Mucosa of gallbladder (tissue), 1 donor: ENCODE measurements at regions not wholly inside any gene's neighbourhood (a gene's known extent, or its start where the extent isn't known, plus 50 kb on each side); places are given as distances from the start of the nearest gene placed in this dataset.

Experiments
- DNase-seq: peaks from one replicate; pipeline ENCODE4 v3.0.0-alpha.2; 2020; ENCODE audit warnings: low spot score
- donor health status: DM: no; HTN: no; CAD: no.

DNA sequence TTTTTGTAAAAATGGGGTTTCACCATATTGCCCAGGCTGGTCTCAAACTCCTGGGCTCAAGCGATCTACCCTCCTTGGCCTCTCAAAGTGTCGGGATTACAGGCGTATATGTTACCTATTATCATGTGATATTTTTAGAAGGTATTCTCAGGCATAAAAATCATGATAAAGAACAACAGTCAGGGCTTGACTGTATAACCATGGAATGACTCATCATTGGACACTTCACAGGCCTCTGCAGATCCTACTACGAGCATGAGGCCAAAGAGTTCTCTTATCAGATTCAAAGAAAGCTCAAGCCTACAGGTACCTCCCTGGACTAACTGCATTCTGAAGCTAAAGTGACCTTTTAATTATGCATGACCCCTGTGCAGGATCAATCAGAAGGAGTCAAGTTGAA is 91.7 kb upstream of the PRICKLE2 start:
- DNase-seq, result no peak

DNA sequence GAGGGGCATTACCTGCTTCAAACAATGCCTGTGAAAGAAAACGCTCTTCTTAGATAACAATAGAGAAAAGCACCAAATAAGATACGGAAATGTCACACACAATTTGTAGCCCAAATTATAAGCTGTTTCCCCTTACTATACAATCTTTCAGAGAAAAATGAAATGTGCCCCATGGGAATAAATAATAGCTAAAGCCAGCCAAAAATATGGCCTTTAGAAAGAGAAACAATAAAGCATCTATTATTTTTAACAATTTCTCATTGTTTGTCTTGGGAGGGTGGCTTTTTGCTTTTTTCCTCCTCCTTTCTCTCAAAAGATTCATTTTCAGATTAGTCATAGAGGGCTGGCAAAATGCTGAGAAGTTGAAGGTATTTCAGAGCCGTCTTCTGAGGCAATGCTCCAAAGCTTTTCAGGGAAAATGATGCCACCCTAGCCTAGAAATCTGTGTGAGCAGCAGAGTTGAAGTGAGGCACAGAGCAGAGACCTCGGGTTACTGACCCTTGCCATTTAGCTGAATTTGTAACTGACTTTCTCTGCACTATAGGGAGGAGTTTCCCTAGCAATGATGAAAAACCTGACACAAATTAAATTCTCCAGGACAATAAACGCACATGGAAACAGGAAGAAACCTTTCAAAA is 86.3 kb upstream of the PRICKLE2 start:
- DNase-seq, result no peak

DNA sequence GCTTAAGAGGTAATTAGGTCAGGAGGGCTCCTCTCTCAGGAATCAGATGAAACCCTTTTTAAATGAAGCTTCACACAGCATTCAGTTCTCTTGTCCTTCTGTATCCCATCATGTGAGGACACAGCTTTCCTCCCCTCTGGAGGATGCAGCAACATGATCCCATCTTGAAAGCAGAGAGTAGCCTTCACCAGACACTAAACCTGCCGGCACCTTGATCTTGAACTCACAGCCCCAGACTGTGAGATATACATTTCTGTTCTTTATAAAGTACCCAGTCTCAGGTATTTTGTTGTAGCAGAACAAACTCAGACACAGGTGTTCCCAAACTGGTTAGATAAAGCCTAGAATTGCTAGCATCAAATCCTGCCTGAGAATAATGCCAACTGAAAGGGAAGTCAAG is 83.7 kb upstream of the PRICKLE2 start:
- DNase-seq, result no peak

DNA sequence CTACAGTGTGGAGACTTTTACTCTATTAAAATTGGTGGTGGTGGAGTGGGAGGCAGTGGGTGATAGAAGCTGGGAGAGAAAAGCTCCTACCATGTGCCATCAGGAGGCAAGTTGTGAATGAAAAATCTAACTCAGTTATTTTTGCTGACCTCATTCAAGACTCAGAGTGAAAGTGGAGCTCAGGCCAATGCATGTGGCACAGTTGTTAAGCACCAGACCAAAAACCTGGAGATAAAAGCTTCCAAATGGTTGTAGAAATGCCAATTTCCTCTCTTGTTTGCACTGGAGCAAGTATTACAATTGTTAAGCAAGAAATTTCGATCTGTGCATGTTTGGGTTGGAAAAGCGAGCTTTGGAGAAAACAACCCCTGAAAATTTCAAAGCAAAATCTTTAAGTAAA is 81.5 kb upstream of the PRICKLE2 start:
- DNase-seq, result no peak

DNA sequence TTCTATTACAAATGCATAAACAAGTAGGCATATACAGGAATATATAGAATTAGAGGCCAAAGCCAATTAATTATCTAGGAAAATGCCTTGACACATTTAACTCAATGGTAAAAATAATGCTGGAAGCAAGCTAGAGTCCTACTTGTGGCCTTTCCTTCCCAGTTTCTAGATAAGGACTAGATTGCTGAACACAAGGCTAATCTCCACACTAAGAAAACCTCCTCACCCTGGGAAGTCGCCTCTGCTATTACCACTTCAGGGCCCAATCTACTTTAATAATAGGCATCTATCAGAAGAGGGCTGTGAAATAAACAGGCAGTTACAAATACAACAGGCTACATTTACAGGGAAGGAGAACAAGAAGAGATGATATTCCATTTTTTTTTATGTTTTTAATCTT is 80.5 kb upstream of the PRICKLE2 start:
- no peak for DNase-seq

DNA sequence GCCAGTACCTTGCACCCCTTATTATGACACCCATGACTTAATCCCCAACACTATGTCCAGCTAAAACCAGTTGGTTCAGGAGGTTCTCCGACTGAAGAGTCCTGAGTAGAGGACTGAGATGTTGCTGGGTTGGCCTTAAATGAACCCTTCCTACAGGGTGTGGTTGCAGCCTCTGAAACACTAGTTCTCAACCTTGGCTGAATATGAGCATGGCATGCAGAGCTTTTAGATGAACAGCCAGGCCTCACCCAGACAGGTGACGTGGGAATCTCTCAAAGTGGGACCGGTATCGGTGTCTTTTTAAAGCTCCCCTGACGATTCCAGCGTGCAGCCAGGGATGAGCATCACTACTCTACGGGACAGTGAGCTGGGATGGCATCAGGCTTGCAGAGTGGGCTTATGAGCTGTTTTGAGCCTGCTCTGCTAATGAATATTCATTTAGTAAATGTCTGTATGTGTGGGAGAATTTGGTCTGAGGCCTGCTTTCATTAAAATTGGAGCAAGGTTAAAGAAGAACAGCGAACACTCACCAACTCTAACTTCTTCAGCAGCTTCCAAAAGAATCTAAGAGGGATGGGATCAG is 79.7 kb upstream of the PRICKLE2 start:
- DNase-seq, result no peak

DNA sequence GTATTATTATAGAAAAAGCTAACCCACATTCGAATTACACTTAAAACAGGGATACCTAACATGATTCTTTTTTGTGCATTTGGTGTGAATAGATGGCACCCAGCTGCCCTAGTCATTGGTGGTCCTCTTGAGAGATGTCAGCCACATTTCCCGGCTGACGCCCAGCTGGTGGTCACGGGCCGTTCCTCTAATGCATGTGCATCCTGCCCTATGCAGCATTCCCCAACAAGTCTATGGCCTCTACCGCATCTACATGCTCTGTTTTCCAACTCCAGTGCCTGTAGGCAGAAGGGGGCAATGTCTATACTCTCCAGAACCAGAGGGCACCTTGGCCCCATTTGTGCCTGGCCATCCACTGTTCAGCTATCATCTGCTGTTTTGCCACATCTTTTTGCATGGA is 78.6 kb upstream of the PRICKLE2 start:
- DNase-seq, result no peak

DNA sequence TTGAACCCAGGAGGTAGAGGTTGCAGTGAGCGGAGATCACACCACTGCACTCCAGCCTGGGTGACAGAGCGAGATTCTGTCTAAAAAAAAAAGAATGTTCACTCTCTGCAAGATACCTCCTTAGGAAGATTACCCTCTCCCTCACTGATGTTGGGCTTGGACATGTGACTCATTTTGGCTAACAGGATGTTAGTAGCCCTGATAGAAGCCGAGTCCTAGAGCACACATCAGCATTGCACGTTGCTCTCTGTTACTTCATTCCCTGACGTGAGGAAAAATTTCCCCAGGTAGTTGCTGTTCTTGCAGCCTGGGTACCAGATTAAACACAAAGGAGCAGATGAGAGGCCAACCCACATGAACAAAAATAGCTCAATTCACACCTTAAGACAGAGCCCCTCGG is 78.1 kb upstream of the PRICKLE2 start:
- DNase-seq, result no peak

DNA sequence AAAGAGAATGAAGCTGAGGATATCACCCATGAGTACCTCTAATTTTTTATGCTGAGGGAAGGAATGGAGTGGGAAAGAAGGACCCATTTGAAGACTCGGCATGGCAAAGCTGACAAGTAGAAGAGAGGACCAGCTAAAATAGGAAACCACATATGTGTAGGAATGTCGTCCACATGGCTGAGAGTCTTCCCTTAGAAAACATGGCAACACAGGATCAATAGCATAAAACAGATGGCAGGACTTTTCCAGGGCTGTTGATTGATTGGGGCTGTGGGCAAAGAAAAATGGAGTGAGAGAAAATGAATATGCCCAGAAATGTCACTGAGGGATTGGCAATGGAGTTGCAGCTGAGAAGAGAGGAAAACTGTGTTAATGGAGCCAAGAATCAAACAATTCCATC is 76.2 kb upstream of the PRICKLE2 start:
- no peak for DNase-seq

DNA sequence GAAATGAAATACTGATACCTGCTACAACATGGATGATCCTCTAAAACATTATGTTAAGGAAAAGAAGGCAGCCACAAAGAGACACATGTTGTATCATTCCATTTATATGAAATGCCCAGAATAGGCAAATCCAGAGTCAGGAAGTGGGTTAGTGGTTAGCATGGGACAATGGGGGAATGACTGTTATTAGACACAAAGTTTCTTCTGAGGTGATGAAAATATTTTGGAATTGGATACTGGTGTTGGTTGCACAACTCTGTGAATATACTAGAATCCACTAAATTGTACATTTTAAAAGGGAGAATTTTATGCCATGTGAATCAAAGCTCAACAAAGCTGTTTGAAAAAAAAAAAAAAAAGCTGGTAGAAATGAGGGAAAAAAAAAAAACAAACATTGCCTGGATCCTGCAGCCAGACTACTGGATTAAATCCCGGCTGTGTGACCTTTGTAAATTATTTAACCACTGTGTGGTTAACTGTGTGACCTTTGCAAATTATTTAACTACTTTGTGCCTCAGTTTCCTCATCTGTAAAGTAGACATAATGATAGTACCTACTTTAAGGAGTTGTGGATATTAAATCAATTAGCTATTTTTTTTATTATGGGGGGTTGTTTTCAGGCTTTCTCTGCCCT is 75.6 kb upstream of the PRICKLE2 start:
- no peak for DNase-seq

DNA sequence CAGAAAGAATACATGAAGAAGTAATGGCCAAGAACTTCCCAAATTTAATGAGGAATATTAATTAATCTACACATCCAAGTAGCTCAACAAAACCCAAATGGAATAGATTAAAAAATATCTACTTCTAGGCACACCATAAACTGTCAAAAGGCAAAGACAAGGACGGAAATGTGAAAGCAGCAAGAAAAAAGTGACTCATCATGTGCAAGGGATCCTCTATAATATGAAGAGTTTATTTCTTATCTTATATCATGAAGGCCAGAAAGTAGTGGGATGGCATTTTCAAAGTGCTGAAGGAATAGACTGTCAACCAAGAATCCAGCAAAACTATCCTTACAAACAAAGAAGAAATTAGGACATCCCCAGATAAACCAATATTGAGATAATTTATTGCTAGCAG is 73.9 kb upstream of the PRICKLE2 start:
- DNase-seq, result no peak

DNA sequence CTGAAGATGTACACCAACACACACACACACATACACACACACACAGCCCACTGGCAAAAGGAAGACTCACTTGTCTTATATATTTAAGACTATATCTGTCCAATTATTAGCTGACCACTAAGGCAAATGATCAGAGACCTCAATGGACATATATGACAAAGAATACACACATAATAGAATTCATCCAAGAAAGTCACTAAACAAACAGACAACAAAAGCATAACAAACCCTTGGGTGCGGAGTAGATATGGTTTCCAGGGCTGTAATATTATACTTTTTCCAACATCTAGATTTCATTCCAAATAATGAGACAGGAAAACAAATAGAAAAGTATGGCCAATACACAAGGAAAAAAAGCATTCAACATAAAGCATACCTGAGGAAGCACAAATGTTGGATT is 72.3 kb upstream of the PRICKLE2 start:
- no peak for DNase-seq

DNA sequence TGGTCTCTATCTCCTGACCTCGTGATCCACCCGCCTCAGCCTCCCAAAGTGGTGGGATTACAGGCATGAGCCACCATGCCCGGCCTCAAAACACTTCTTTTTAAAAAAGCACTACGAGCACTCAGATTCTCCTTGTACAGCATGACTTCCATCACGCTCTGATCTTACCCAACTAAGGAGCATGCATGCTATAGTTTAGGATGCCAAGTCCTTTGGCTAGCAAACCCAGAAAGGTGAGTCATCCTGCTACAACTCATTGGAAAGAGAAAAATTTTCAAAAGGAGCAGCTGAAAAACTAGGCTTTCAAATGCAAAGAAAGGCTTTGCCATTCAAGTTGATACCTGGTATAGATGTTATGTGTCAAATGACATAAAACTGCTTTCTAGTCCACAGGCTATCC is 70.3 kb upstream of the PRICKLE2 start:
- no peak for DNase-seq

DNA sequence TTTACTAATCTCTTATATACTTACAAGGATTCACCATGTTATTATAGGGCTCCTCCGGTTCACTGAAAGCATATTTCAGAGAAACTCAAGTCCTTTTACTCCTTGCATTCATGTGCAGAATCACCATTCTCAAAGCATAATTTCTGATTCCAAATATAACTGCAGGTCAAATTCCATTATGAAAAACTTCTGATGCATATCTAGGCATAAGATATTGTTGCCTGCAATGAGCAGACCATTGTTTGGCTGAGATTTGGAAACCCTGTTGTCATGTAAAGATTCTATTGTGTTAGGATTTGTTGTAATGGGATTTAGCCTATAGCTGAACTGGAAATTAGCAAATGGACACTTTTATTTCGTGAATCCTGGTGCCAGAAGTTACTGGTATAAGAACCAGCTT is 69.5 kb upstream of the PRICKLE2 start:
- no peak for DNase-seq

DNA sequence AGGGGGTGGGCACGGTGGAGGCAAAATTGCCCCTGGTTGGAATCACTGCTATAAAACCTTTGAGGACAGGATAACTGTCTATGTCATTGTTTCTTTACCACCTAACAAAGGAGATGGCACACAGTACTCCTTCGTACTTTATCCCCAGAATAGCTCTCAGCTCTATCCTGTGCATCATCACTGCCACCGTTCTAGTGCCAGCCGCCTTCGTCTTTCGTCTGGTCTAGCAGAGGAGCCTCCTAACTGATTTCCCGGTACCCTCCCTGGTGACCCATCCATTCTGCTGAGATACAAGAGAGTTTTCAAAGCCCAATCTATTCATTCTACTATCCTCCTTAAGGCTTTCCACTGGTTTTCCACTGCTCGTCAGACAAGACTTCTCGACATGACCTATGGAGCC is 67.9 kb upstream of the PRICKLE2 start:
- no peak for DNase-seq

DNA sequence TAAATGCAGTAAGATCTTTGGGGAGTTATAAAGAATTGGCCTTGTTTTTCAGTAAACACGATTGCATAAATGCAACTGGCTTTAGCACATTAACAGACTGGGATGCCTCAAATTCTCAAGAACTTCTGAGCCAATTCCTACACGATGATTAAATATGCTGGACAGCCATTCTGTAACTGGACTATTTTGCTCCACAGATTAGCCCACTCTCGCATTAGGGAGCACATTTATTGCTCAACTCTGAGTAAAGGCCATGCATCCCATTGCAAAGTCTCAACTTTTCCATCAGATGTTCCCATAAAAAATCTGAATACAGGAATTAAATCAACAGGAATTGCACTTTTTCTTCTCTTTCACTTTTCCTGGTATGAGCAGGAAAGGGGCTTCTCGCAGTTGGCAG is 66.7 kb upstream of the PRICKLE2 start:
- DNase-seq, result peak; percentile 11

DNA sequence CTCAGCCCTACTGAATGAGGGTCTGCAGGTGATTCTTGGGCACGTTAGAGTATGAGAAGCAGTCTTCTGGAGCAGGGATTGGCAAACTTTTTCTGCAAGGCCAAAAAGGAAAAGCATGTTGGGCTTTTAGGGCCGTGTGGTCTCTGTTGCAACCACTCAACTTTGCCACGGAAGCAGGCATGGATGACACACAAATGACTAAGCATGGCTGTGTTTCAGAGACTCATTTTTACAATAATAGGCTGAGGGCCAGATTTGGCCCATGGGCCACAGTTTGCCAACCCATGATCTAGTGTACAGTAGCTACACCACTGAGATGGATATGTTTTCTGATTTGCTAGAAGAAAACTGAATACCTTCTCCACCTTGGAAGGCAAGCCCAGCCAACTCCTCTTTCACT is 66.1 kb upstream of the PRICKLE2 start:
- DNase-seq, result no peak

DNA sequence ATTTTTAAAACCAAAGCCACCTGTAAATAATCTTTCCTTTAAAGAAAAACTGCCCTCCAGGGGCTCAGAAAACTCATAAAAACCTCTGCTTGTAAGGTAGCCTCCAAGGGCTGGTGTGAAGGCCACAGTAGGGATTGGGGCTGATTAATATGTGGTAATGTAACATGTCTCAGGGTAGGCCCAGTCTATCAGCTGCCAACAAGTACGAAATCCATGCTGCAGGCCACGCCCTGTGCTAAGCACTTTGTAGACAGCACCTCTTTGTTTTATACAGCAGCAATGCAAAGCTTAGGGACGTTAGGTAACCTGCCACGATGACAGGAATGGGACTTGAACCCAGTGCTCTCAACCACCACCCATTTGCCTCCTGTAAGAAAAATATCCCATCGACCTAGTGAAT is 65.6 kb upstream of the PRICKLE2 start:
- no peak for DNase-seq

DNA sequence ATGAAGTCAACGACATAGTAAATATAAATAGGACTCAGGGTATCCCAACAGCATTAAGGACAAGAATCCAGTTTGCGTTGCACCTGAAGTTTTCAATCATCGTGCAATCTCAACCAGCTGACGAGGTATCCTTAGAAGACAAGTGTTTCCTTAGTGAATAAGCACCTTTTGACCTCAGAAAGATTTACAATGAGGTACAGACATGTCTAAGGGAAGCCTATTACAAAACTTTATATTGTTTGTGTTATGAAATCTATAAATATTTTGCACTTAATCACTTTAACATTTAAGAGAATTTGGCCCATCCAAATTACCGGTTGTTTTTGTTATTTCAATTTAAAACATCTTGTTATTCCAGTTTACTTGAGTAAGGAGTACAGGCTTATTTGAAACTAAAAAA is 64.9 kb upstream of the PRICKLE2 start:
- no peak for DNase-seq

DNA sequence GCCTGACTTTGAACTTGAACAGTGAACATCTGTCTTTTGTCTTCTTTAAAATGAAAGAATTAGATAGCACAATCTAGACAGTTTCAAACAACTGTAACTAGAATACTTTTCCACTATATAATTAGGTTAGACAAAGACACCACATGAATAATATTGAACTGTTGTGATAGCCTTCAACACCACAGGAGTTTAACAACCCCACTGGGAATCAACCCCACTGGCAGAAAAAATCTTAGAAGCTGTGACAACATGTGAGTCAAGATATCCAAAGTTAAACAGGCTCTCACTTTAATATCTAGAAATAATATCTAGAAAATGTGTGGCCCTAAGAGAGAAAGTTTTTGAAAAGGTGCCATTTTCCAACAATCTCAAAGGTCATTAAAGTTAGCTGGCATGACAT is 64.4 kb upstream of the PRICKLE2 start:
- DNase-seq, result no peak

DNA sequence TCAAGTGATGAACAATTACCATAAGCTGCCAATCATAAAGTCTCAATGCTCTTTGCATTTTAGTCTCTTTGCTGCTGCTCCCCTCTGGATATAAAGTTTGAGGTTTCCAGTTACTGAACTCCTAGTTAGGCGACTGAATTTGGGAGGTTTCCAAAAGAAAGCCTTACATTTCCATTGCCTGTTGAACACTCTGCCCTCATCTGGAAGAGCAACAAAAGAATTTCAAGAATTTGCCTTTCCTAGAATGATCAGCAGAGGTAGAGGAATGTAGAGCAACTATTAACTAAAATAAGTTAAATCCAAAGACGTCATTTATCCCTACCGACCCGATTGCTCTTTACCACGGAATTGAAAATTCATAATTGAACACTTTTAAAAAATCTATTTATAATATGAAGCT is 53.4 kb upstream of the PRICKLE2 start:
- DNase-seq, result no peak

DNA sequence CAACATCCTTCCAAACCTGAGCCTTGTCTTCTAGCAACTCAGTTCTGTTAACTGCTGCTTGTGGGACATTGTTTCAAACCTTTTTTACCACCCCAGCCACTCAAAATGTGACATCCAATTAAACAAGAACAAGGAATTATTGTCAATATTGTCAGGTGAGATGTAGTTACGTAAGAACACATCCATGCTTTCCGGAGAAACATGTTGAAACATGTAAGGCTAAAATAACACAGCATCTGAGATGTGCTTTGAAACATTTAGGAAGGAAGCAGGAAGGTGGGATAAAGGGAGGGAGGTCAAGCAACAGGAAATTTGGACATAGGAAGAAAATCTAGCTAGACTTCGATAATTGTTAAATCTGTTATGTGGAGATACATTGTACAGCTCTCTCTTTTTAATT is 50.9 kb upstream of the PRICKLE2 start:
- no peak for DNase-seq
